Mesenchymal stem cell (in vitro differentiated cells and primary cell): ENCODE measurements at regions not wholly inside any gene's neighbourhood (a gene's known extent, or its start where the extent isn't known, plus 50 kb on each side); places are given as distances from the start of the nearest gene placed in this dataset.

ENCODE experiments used
- DNase-seq: peaks from one replicate; pipeline ENCODE4 v3.0.0-alpha.2; 2013
- H2AFZ ChIP-seq: one replicate; pipeline ENCODE4 v1.6.1; 2013; ENCODE audit warnings: low read depth, mild to moderate bottlenecking, control low read depth, inconsistent platforms, low read length, moderate library complexity
- H2AK5ac ChIP-seq: 2 replicates; pipeline ENCODE4 v1.6.1; 2013; ENCODE audit warnings: low read length, moderate library complexity, mild to moderate bottlenecking, inconsistent platforms; ENCODE audit not compliant: severe bottlenecking
- H2BK120ac ChIP-seq: one replicate; pipeline ENCODE4 v1.6.1; 2013; ENCODE audit warnings: low read depth, mild to moderate bottlenecking, inconsistent platforms, low read length, moderate library complexity
- H2BK12ac ChIP-seq, 2 experiments: one replicate each; pipeline ENCODE4 v1.6.1; 2013; ENCODE audit warnings: inconsistent platforms in 2 of 2, low read length in 2 of 2, mild to moderate bottlenecking in 2 of 2, moderate library complexity in 2 of 2, control low read depth in 1 of 2
- H2BK15ac ChIP-seq: one replicate; pipeline ENCODE4 v1.6.1; 2013; ENCODE audit warnings: mild to moderate bottlenecking, low read depth, inconsistent platforms; ENCODE audit not compliant: poor library complexity, severe bottlenecking
- H2BK5ac ChIP-seq: 2 replicates; pipeline ENCODE4 v1.6.1; 2013; ENCODE audit warnings: low read depth, mild to moderate bottlenecking, low read length, control low read depth, inconsistent platforms; ENCODE audit not compliant: poor library complexity, severe bottlenecking
- H3K14ac ChIP-seq, 2 experiments: one replicate each; pipeline ENCODE4 v1.6.1; 2013; ENCODE audit warnings: inconsistent platforms in 2 of 2, low read length in 2 of 2, control low read depth in 1 of 2, mild to moderate bottlenecking in 1 of 2, moderate library complexity in 1 of 2
- H3K18ac ChIP-seq, 2 experiments: one replicate each; pipeline ENCODE4 v1.6.1; 2013; ENCODE audit warnings: inconsistent platforms in 2 of 2, low read length in 2 of 2, control low read depth in 1 of 2, low read depth in 1 of 2, mild to moderate bottlenecking in 1 of 2
- H3K23ac ChIP-seq, 2 experiments: one replicate each; pipeline ENCODE4 v1.6.1; 2013; ENCODE audit warnings: inconsistent platforms in 2 of 2, low read length in 2 of 2, mild to moderate bottlenecking in 2 of 2, moderate library complexity in 2 of 2, control low read depth in 1 of 2
- H3K27ac ChIP-seq: 2 replicates; pipeline ENCODE4 v1.5.1; 2013; ENCODE audit warnings: mild to moderate bottlenecking, moderate library complexity, low read length, control low read depth, inconsistent platforms; ENCODE audit not compliant: poor library complexity, severe bottlenecking
- H3K27me3 ChIP-seq, 2 experiments: 2 replicates each; pipeline versions ENCODE4 v1.6.1 to v1.7.0; 2013; ENCODE audit warnings: low read length in 2 of 2, mild to moderate bottlenecking in 2 of 2, moderate library complexity in 2 of 2, control low read depth in 1 of 2, inconsistent platforms in 1 of 2; ENCODE audit not compliant: control insufficient read depth in 1 of 2, insufficient read depth in 1 of 2
- H3K36me3 ChIP-seq, 2 experiments: 2 replicates each; pipeline versions ENCODE4 v1.6.1 to v1.7.0; 2013; ENCODE audit warnings: low read length in 2 of 2, control low read depth in 1 of 2, inconsistent platforms in 1 of 2, low read depth in 1 of 2, mild to moderate bottlenecking in 1 of 2; ENCODE audit not compliant: insufficient read depth in 2 of 2, control insufficient read depth in 1 of 2
- H3K4ac ChIP-seq, 2 experiments: one replicate each; pipeline ENCODE4 v1.6.1; 2013; ENCODE audit warnings: inconsistent platforms in 2 of 2, low read length in 2 of 2, mild to moderate bottlenecking in 2 of 2, moderate library complexity in 2 of 2, control low read depth in 1 of 2, low read depth in 1 of 2
- H3K4me1 ChIP-seq: 2 replicates; pipeline ENCODE4 v1.6.1; 2013; ENCODE audit warnings: low read depth, low read length, control low read depth; ENCODE audit not compliant: control insufficient read depth, insufficient read depth
- H3K4me2 ChIP-seq: 2 replicates; pipeline ENCODE4 v1.6.1; 2013; ENCODE audit warnings: low read length, mild to moderate bottlenecking, inconsistent platforms; ENCODE audit not compliant: poor library complexity, severe bottlenecking
- H3K4me3 ChIP-seq, 2 experiments: 2 replicates each; pipeline versions ENCODE4 v1.5.1 to v1.7.0; 2013; ENCODE audit warnings: low read length in 2 of 2, mild to moderate bottlenecking in 2 of 2, control low read depth in 1 of 2, low read depth in 1 of 2; ENCODE audit not compliant: insufficient read depth in 1 of 2
- H3K79me1 ChIP-seq: replicated peaks from 2 replicates; pipeline ENCODE4 v1.6.1; 2013; ENCODE audit warnings: mild to moderate bottlenecking, control low read depth, low read length, inconsistent platforms; ENCODE audit not compliant: poor library complexity, severe bottlenecking
- H3K9ac ChIP-seq: 2 replicates; pipeline ENCODE4 v1.7.0; 2013; ENCODE audit warnings: mild to moderate bottlenecking, low read length, moderate library complexity
- H3K9me3 ChIP-seq: 2 replicates; pipeline ENCODE4 v1.7.0; 2013; ENCODE audit warnings: mild to moderate bottlenecking, low read length; ENCODE audit not compliant: control insufficient read depth
- H4K8ac ChIP-seq: one replicate; pipeline ENCODE4 v1.6.1; 2013; ENCODE audit warnings: inconsistent platforms, mild to moderate bottlenecking, low read length, moderate library complexity
- H4K91ac ChIP-seq: one replicate; pipeline ENCODE4 v1.6.1; 2013; ENCODE audit warnings: mild to moderate bottlenecking, low read length, inconsistent platforms
- WGBS: methylation state at CpG from one replicate; pipeline ENCODE4 v1.1.7; 2013; ENCODE audit warnings: mixed read lengths; 5-methylcytosine and 5-hydroxymethylcytosine counted together

- Histone ChIP-seq H2BK120ac (no peak overlapping the region), H2AK5ac (no peak overlapping the region), H2BK5ac (no peak overlapping the region), H2BK15ac (no peak overlapping the region), H3K27me3 (peaks cover 53 to 81% of the 10 kb centered on the region in 2 experiments), H3K9ac (no peak overlapping the region), H3K79me1 (no peaks in the 10 kb centered on the region), H3K23ac (no peak overlapping the region), H3K4me3 (no peak overlapping the region), H3K9me3 (no peaks in the 10 kb centered on the region), H2AFZ (no peak overlapping the region), H3K4ac (no peak overlapping the region), H3K4me2 (no peak overlapping the region), H2BK12ac (no peak overlapping the region), H3K36me3 (no peaks in the 10 kb centered on the region), H3K27ac (no peak overlapping the region), H4K91ac (no peak overlapping the region), H3K18ac (no peak overlapping the region), H3K14ac (no peak overlapping the region), H4K8ac (no peak overlapping the region), H3K4me1 (peaks cover 2% of the 10 kb centered on the region)
- WGBS, result 71% methylated on average over 2 of the region's 3 CpGs
- no peak for DNase-seq
Measured at GRCh38 chr22:22346401-22347107, 102.0 kb downstream of the VPREB1 start.

GRCh38 chr22:22348127-22348814, 103.7 kb downstream of the VPREB1 start:
- no peak overlapping the region for H2AK5ac ChIP-seq
- H3K9ac ChIP-seq, result no peak overlapping the region
- no peak overlapping the region for H2AFZ ChIP-seq
- no peaks in the 10 kb centered on the region for H3K36me3 ChIP-seq
- WGBS, result 31% methylated on average over 5 of the region's 5 CpGs
- no peak overlapping the region for H4K8ac ChIP-seq
- no peak overlapping the region for H2BK5ac ChIP-seq
- no peak overlapping the region for H3K4me2 ChIP-seq
- no peaks in the 10 kb centered on the region for H3K79me1 ChIP-seq
- H3K9me3 ChIP-seq, result no peaks in the 10 kb centered on the region
- H3K14ac ChIP-seq, result no peak overlapping the region
- H3K4me3 ChIP-seq, result no peak overlapping the region
- no peak overlapping the region for H4K91ac ChIP-seq
- H3K27me3 ChIP-seq, result peaks cover 54 to 89% of the 10 kb centered on the region in 2 experiments
- H2BK120ac ChIP-seq, result no peak overlapping the region
- DNase-seq, result peak; percentile 4
- no peak overlapping the region for H3K27ac ChIP-seq
- H2BK12ac ChIP-seq, result no peak overlapping the region
- no peak overlapping the region for H3K4ac ChIP-seq
- H3K4me1 ChIP-seq, result no peaks in the 10 kb centered on the region
- no peak overlapping the region for H3K23ac ChIP-seq
- H3K18ac ChIP-seq, result no peak overlapping the region
- H2BK15ac ChIP-seq, result no peak overlapping the region

- no peak overlapping the region for H2BK12ac ChIP-seq
- no peak overlapping the region for H4K91ac ChIP-seq
- no peaks in the 10 kb centered on the region for H3K79me1 ChIP-seq
- no peak overlapping the region for H2AFZ ChIP-seq
- H3K36me3 ChIP-seq, result no peaks in the 10 kb centered on the region
- no peak overlapping the region for H2BK15ac ChIP-seq
- H2BK120ac ChIP-seq, result no peak overlapping the region
- peaks cover 51 to 85% of the 10 kb centered on the region in 2 experiments for H3K27me3 ChIP-seq
- no peaks in the 10 kb centered on the region for H3K9me3 ChIP-seq
- no peak overlapping the region for H3K4me3 ChIP-seq
- H3K4me1 ChIP-seq, result no peaks in the 10 kb centered on the region
- peak overlapping the region in 1 of 2 experiments; percentile 57 for H3K14ac ChIP-seq
- H3K4ac ChIP-seq, result no peak overlapping the region
- no peak overlapping the region for H3K9ac ChIP-seq
- no peak overlapping the region for H3K23ac ChIP-seq
- H2BK5ac ChIP-seq, result no peak overlapping the region
- no peak overlapping the region for H3K18ac ChIP-seq
- 76% methylated on average over 6 of the region's 6 CpGs for WGBS
- H2AK5ac ChIP-seq, result no peak overlapping the region
- no peak overlapping the region for H3K27ac ChIP-seq
- no peak overlapping the region for H4K8ac ChIP-seq
- DNase-seq, result no peak
- no peak overlapping the region for H3K4me2 ChIP-seq
Measured at GRCh38 chr22:22348815-22349454, 104.3 kb downstream of the VPREB1 start.

- Histone ChIP-seq H2BK5ac (no peak overlapping the region), H3K27ac (no peak overlapping the region), H3K4me3 (no peak overlapping the region), H3K4ac (no peak overlapping the region), H2BK12ac (no peak overlapping the region), H2BK120ac (no peak overlapping the region), H2AFZ (no peak overlapping the region), H3K23ac (no peak overlapping the region), H3K9me3 (no peaks in the 10 kb centered on the region), H3K36me3 (no peaks in the 10 kb centered on the region), H3K14ac (no peak overlapping the region), H2AK5ac (no peak overlapping the region), H3K79me1 (no peaks in the 10 kb centered on the region), H2BK15ac (no peak overlapping the region), H3K4me2 (no peak overlapping the region), H3K4me1 (no peaks in the 10 kb centered on the region), H3K9ac (no peak overlapping the region), H3K18ac (no peak overlapping the region), H3K27me3 (peaks cover 51 to 85% of the 10 kb centered on the region in 2 experiments), H4K8ac (no peak overlapping the region), H4K91ac (no peak overlapping the region)
- no peak for DNase-seq
- 29% methylated on average over 3 of the region's 3 CpGs for WGBS
Measured at GRCh38 chr22:22349455-22349836, 104.9 kb downstream of the VPREB1 start.
